ENCODE measurements at regions not wholly inside any gene's neighbourhood (a gene's known extent, or its start where the extent isn't known, plus 50 kb on each side); places are given as distances from the start of the nearest gene placed in this dataset.

DNA sequence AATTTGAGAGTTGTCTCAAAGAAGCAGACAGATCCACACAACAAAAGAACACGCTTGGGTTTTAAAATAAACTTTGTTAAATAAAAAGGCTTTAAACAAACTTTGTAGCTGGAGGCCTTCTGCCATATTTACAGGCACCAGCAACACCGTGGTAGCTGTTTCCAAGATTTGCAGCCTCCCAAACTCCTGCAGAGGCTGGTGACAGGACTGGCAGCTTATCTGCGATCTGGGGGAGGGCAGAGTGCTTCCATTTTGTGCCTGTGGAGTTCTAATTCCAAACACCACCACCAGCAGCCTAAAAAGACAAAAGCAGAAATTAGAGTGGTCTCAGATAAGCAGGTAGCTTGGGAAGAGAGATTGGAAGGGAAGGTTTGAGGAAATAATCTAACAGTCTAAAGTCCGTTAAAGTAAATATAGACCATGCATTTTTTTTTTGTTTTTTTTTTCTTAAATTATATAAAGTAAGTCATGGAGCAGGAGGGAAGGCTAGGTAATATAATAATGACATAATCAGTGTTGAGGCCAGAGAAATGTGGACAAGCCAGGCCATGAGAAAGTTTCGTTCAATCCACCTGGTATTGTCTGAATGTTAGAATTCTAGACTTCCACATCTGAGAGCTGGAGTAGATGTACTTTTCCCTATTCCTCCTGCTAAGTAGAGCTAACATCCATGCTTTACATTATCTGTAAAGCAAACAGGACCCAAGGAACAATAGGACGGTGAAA is 69.6 kb upstream of the TMEM132D start:
- FAIRE-seq (no peak), DNase-seq (ENCODE audit: low read depth in 1 of 2, low spot score in 2 of 2) (no peak)
- Histone ChIP-seq H2BK15ac (ENCODE audit: low read length) (no peak overlapping the region), H2BK5ac (ENCODE audit: low read depth, low read length) (no peak overlapping the region), H3K27ac (ENCODE audit: low read depth, low read length) (no peak overlapping the region), H3K4me3 (ENCODE audit: extremely low read depth in 1 of 4, insufficient read depth in 2 of 4, low read depth in 3 of 4, low read length in 4 of 4) (no peak overlapping the region), H3K36me3 (ENCODE audit: control insufficient read depth in 2 of 4, insufficient read depth in 4 of 4, low read length in 3 of 4) (no peaks in the 10 kb centered on the region), H3K27me3 (replicated peaks in 1 of 4; ENCODE audit: control insufficient read depth in 3 of 4, extremely low read depth in 1 of 4, insufficient read depth in 3 of 4, low read length in 3 of 4) (no peaks in the 10 kb centered on the region), H3K23ac (ENCODE audit: insufficient read length) (no peak overlapping the region), H4K91ac (replicated peaks; ENCODE audit: insufficient read length, low read length) (no peak overlapping the region), H3K23me2 (ENCODE audit: low read depth, low read length) (no peaks in the 10 kb centered on the region), H3K4ac (replicated peaks; ENCODE audit: insufficient read length, low read depth, low read length) (no peak overlapping the region), H2BK12ac (ENCODE audit: low read depth, low read length) (no peak overlapping the region), H3K14ac (ENCODE audit: insufficient read length) (no peak overlapping the region), H3K9ac (replicated peaks in 1 of 4; ENCODE audit: extremely low read depth in 1 of 4, low read depth in 3 of 4, low read length in 3 of 4) (no peak overlapping the region), H3K9me3 (ENCODE audit: insufficient read depth in 2 of 2, low read depth in 1 of 2, low read length in 1 of 2) (no peaks in the 10 kb centered on the region), H2AFZ (ENCODE audit: low read length) (no peak overlapping the region), H4K20me1 (replicated peaks in 1 of 2; ENCODE audit: control insufficient read depth in 1 of 2, insufficient read depth in 2 of 2, low read length in 2 of 2) (no peaks in the 10 kb centered on the region), H3K4me2 (ENCODE audit: insufficient read depth in 1 of 2, low read depth in 2 of 2, low read length in 2 of 2) (no peak overlapping the region), H4K8ac (ENCODE audit: extremely low read depth, insufficient read depth, low read length) (no peak overlapping the region; the same call in 1 of the 2 replicates), H3K79me1 (ENCODE audit: low read depth, low read length) (no peaks in the 10 kb centered on the region), H4K5ac (ENCODE audit: insufficient read length, low read depth, low read length) (no peak overlapping the region), H2BK20ac (ENCODE audit: low read length) (no peak overlapping the region), H3K56ac (replicated peaks; ENCODE audit: insufficient read length, low read depth, low read length) (no peak overlapping the region), H3K4me1 (replicated peaks in 1 of 4; ENCODE audit: control insufficient read depth in 3 of 4, insufficient read depth in 4 of 4, low read length in 3 of 4) (no peaks in the 10 kb centered on the region), H2AK5ac (ENCODE audit: low read depth, low read length) (no peak overlapping the region), H3K18ac (ENCODE audit: extremely low read depth, low read length) (no peak overlapping the region), H2BK120ac (replicated peaks; ENCODE audit: low read depth, low read length) (no peak overlapping the region), H3K79me2 (ENCODE audit: control insufficient read depth in 1 of 2, insufficient read depth in 2 of 2, low read length in 2 of 2) (no peaks in the 10 kb centered on the region)
- no peak for TF ChIP-seq SIX5 (IDR thresholded peaks at IDR 0.05; ENCODE audit: low read depth, low read length)
- no peak for TF ChIP-seq EGR1 (IDR thresholded peaks at IDR 0.05; ENCODE audit: borderline replicate concordance, low read depth, low read length)
- no peak for TF ChIP-seq JUND (IDR thresholded peaks at IDR 0.05; ENCODE audit: low read length)
- TF ChIP-seq BACH1 (IDR thresholded peaks at IDR 0.05; ENCODE audit: low read length) = no peak
- 79% methylated on average over 6 of the region's 6 CpGs; no CpG with 5 or more reads in 1 of the 2 experiments for WGBS, 2 experiments (ENCODE audit: extremely low coverage in 1 of 2, insufficient coverage in 1 of 2, insufficient read length in 1 of 2, insufficient replicate concordance in 2 of 2, low coverage in 1 of 2, low lambda C conversion rate in 2 of 2, missing lambda C conversion rate in 1 of 2)
- ChIA-PET CTCF (ENCODE audit: partially characterized antibody) (interaction anchor here (0.5 to 1.3 kb wide), 5 partner anchors 9 to 59 kb away, joined by 3 to 4 read pairs (median 3); no protein-coding TSS in a partner anchor), POLR2A (ENCODE audit: partially characterized antibody) (no interaction called here)

Data from H1 (cell line).